ENCODE measurements at regions not wholly inside any gene's neighbourhood (a gene's known extent, or its start where the extent isn't known, plus 50 kb on each side); places are given as distances from the start of the nearest gene placed in this dataset.

- H3K9me3 ChIP-seq (ENCODE audit: control insufficient read depth, insufficient read depth, low read length), result peaks cover 7% of the 10 kb centered on the region
- no peaks in the 10 kb centered on the region for H3K36me3 ChIP-seq (ENCODE audit: control insufficient read depth, insufficient read depth, low read length)
- no peak overlapping the region for H3K9ac ChIP-seq (ENCODE audit: low read depth, low read length)
- no peaks in the 10 kb centered on the region for H3K27me3 ChIP-seq (ENCODE audit: control insufficient read depth, insufficient read depth, low read length)
- H3K4me1 ChIP-seq (ENCODE audit: control insufficient read depth, insufficient read depth, low read length), result no peaks in the 10 kb centered on the region
- no peak overlapping the region for H3K4me3 ChIP-seq (ENCODE audit: low read depth, low read length)
These were observed 104.8 kb upstream of the PLEKHG7 start for GRCh38 chr12:92597997-92598396.

GRCh38 chr12:92597118-92597517 is 105.7 kb upstream of the PLEKHG7 start:
- Histone ChIP-seq H3K36me3 (ENCODE audit: control insufficient read depth, insufficient read depth, low read length) (no peaks in the 10 kb centered on the region), H3K9me3 (ENCODE audit: control insufficient read depth, insufficient read depth, low read length) (peaks cover 7% of the 10 kb centered on the region), H3K9ac (ENCODE audit: low read depth, low read length) (no peak overlapping the region), H3K27me3 (ENCODE audit: control insufficient read depth, insufficient read depth, low read length) (no peaks in the 10 kb centered on the region), H3K4me1 (ENCODE audit: control insufficient read depth, insufficient read depth, low read length) (no peaks in the 10 kb centered on the region), H3K4me3 (ENCODE audit: low read depth, low read length) (no peak overlapping the region)

- H3K9me3 ChIP-seq (ENCODE audit: control insufficient read depth, insufficient read depth, low read length), result peaks cover 7% of the 10 kb centered on the region
- no peak overlapping the region for H3K9ac ChIP-seq (ENCODE audit: low read depth, low read length)
- H3K4me1 ChIP-seq (ENCODE audit: control insufficient read depth, insufficient read depth, low read length), result no peaks in the 10 kb centered on the region
- H3K27me3 ChIP-seq (ENCODE audit: control insufficient read depth, insufficient read depth, low read length), result no peaks in the 10 kb centered on the region
- H3K4me3 ChIP-seq (ENCODE audit: low read depth, low read length), result no peak overlapping the region
- H3K36me3 ChIP-seq (ENCODE audit: control insufficient read depth, insufficient read depth, low read length), result no peaks in the 10 kb centered on the region
These were observed 106.4 kb upstream of the PLEKHG7 start for GRCh38 chr12:92596383-92596782.

GRCh38 chr12:92595663-92596062 is 107.1 kb upstream of the PLEKHG7 start:
- H3K9ac ChIP-seq (ENCODE audit: low read depth, low read length), result no peak overlapping the region
- no peaks in the 10 kb centered on the region for H3K36me3 ChIP-seq (ENCODE audit: control insufficient read depth, insufficient read depth, low read length)
- H3K4me3 ChIP-seq (ENCODE audit: low read depth, low read length), result no peak overlapping the region
- H3K9me3 ChIP-seq (ENCODE audit: control insufficient read depth, insufficient read depth, low read length), result peaks cover 7% of the 10 kb centered on the region
- no peaks in the 10 kb centered on the region for H3K27me3 ChIP-seq (ENCODE audit: control insufficient read depth, insufficient read depth, low read length)
- H3K4me1 ChIP-seq (ENCODE audit: control insufficient read depth, insufficient read depth, low read length), result no peaks in the 10 kb centered on the region

DNA sequence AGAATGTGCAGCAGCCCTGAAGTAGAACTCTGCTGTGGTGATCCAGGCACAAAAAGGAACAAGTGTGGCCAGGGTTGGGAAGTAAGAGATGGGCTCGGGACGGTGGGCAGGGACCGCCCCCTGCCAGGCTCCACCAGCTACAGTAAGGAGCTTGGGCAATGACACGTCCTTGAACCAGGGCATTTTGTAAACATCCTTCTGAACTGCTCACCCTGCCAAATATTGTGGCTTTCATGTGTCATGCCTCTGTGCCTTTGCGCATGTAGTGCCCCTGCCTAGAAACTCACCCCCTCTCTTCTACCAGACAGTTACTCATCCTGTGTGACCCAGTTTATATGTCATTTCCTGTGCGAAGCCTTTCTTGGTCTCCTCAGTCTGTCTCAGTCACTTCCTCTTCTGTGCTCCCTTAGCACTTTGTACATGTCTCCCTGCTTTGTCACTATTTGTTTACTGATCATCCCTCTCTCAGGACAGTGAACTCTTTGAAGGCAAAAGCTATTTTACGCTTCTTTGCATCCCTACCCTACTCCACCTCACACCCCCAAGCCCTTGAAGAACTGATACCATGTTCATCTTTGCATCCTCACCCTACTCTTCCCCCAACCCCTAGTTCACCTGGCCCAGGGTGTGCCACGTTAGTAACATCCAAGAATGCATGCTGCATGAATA is 108.9 kb upstream of the PLEKHG7 start:
- Histone ChIP-seq H3K36me3 (ENCODE audit: control insufficient read depth, insufficient read depth, low read length) (no peaks in the 10 kb centered on the region), H3K4me1 (ENCODE audit: control insufficient read depth, insufficient read depth, low read length) (no peaks in the 10 kb centered on the region), H3K9me3 (ENCODE audit: control insufficient read depth, insufficient read depth, low read length) (peaks cover 1% of the 10 kb centered on the region), H3K9ac (ENCODE audit: low read depth, low read length) (no peak overlapping the region), H3K27me3 (ENCODE audit: control insufficient read depth, insufficient read depth, low read length) (no peaks in the 10 kb centered on the region), H3K4me3 (ENCODE audit: low read depth, low read length) (no peak overlapping the region)

DNA sequence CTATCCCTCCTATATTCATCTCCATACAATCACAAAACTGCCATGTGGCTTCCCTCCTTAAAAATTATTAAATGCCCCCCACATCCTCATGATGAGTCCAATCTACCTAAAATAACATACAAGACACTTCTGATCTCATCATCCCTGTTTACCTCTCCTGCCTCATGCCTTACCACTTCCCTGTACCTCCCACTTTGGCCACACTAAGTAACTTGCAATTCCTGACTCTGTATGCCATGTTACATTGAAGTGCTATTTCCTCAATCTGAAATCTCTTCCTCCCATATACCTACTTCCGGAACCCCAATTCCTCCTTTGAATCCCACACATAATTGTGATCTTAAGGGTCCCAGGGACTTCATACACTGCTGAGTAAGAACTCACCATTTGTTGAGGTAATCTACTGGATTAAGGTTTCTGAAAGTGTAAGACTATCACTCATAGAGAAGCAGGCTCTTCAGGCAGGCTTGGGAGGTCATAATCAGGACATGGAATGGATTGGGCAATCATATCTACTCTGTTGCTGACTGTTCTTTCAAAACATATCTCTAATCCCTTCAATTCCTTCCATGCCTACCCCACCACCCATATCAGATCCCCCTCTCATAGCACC is 117.6 kb upstream of the PLEKHG7 start:
- H3K27me3 ChIP-seq (ENCODE audit: control insufficient read depth, insufficient read depth, low read length), result no peaks in the 10 kb centered on the region
- no peaks in the 10 kb centered on the region for H3K4me1 ChIP-seq (ENCODE audit: control insufficient read depth, insufficient read depth, low read length)
- H3K36me3 ChIP-seq (ENCODE audit: control insufficient read depth, insufficient read depth, low read length), result no peaks in the 10 kb centered on the region
- H3K9ac ChIP-seq (ENCODE audit: low read depth, low read length), result no peak overlapping the region
- no peaks in the 10 kb centered on the region for H3K9me3 ChIP-seq (ENCODE audit: control insufficient read depth, insufficient read depth, low read length)
- H3K4me3 ChIP-seq (ENCODE audit: low read depth, low read length), result no peak overlapping the region

DNA sequence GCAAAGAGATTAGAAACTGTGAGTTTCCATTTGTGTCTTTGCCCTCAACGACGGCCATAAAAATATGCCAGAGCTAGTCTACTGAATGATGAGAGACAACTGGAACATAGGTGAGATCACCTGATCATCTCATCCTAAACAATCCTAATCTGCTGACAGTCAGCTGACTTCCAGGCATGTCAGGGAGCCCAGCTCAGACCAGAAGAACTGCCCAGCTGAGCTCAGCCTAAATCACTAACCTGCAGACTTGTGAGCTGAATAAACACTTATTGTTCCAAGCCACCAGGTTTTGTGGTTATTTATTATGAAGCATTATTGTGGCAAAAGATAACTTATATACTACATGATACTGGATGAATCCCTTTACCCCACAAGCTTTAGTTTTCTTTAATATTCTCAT is 118.9 kb upstream of the PLEKHG7 start:
- Histone ChIP-seq H3K9ac (ENCODE audit: low read depth, low read length) (no peak overlapping the region), H3K27me3 (ENCODE audit: control insufficient read depth, insufficient read depth, low read length) (no peaks in the 10 kb centered on the region), H3K4me3 (ENCODE audit: low read depth, low read length) (no peak overlapping the region), H3K4me1 (ENCODE audit: control insufficient read depth, insufficient read depth, low read length) (no peaks in the 10 kb centered on the region), H3K36me3 (ENCODE audit: control insufficient read depth, insufficient read depth, low read length) (no peaks in the 10 kb centered on the region), H3K9me3 (ENCODE audit: control insufficient read depth, insufficient read depth, low read length) (no peaks in the 10 kb centered on the region)

DNA sequence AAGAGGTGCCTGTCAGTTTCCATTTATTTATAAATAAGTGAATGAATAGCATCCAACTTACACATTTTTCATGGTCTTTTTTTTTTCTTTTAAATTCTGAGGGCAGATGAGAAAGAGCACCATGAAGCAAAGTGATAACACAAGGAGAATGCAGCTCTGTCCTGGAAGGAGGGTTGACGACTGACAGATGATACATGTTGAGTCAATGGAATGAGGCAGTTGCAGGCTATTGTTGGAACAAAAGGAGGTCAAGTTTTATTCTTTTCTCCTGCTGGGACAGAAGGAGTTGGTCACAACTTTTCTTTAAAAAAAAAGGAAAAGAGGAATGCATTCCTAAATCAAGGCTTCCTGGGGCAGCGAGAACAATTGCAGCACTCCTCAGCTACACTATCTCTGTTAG is 119.9 kb upstream of the PLEKHG7 start:
- Histone ChIP-seq H3K36me3 (ENCODE audit: control insufficient read depth, insufficient read depth, low read length) (no peaks in the 10 kb centered on the region), H3K27me3 (ENCODE audit: control insufficient read depth, insufficient read depth, low read length) (no peaks in the 10 kb centered on the region), H3K4me3 (ENCODE audit: low read depth, low read length) (no peak overlapping the region), H3K9ac (ENCODE audit: low read depth, low read length) (no peak overlapping the region), H3K9me3 (ENCODE audit: control insufficient read depth, insufficient read depth, low read length) (no peaks in the 10 kb centered on the region), H3K4me1 (ENCODE audit: control insufficient read depth, insufficient read depth, low read length) (no peaks in the 10 kb centered on the region)

GRCh38 chr12:92582475-92582874 is 120.3 kb upstream of the PLEKHG7 start:
- Histone ChIP-seq H3K4me1 (ENCODE audit: control insufficient read depth, insufficient read depth, low read length) (no peaks in the 10 kb centered on the region), H3K36me3 (ENCODE audit: control insufficient read depth, insufficient read depth, low read length) (no peaks in the 10 kb centered on the region), H3K9me3 (ENCODE audit: control insufficient read depth, insufficient read depth, low read length) (no peaks in the 10 kb centered on the region), H3K9ac (ENCODE audit: low read depth, low read length) (no peak overlapping the region), H3K4me3 (ENCODE audit: low read depth, low read length) (no peak overlapping the region), H3K27me3 (ENCODE audit: control insufficient read depth, insufficient read depth, low read length) (no peaks in the 10 kb centered on the region)

- H3K9ac ChIP-seq (ENCODE audit: low read depth, low read length), result no peak overlapping the region
- H3K36me3 ChIP-seq (ENCODE audit: control insufficient read depth, insufficient read depth, low read length), result no peaks in the 10 kb centered on the region
- H3K4me1 ChIP-seq (ENCODE audit: control insufficient read depth, insufficient read depth, low read length), result no peaks in the 10 kb centered on the region
- H3K4me3 ChIP-seq (ENCODE audit: low read depth, low read length), result no peak overlapping the region
- no peaks in the 10 kb centered on the region for H3K27me3 ChIP-seq (ENCODE audit: control insufficient read depth, insufficient read depth, low read length)
- no peaks in the 10 kb centered on the region for H3K9me3 ChIP-seq (ENCODE audit: control insufficient read depth, insufficient read depth, low read length)
These were observed 121.2 kb upstream of the PLEKHG7 start for GRCh38 chr12:92581604-92582003.

DNA sequence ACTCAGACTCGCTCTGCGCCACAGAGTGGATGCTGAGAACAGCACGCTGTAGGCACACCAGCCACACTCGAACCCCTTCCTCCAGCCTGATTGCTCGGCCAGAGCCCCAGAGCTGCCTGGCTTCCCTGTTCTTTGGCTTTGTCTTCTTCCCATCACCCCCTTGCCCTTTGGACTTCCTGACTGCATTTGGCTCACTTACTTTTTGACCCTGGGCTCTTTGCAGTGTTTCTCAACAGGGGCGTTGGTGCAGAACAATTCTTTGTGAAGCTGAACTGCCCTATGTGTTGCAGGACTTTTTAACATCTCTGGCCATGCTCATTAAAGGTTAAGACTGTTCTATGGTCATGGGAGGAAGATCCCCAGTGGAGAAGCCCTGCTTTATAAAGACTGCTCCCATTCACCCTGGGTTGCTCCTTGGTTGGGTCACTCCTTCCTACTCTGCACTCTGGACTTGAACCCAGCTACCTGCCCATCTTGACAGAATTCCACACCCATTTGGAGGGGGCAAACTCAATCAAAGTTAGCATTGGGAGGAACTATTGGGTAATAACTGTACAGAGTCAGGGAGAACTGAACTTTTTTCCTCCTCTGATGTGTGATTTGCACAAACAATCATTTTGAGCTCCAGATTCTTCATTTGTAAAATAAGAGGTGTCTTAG is 127.7 kb upstream of the PLEKHG7 start:
- no peaks in the 10 kb centered on the region for H3K36me3 ChIP-seq (ENCODE audit: control insufficient read depth, insufficient read depth, low read length)
- H3K4me1 ChIP-seq (ENCODE audit: control insufficient read depth, insufficient read depth, low read length), result no peaks in the 10 kb centered on the region
- no peak overlapping the region for H3K9ac ChIP-seq (ENCODE audit: low read depth, low read length)
- H3K9me3 ChIP-seq (ENCODE audit: control insufficient read depth, insufficient read depth, low read length), result no peaks in the 10 kb centered on the region
- H3K4me3 ChIP-seq (ENCODE audit: low read depth, low read length), result no peak overlapping the region
- no peaks in the 10 kb centered on the region for H3K27me3 ChIP-seq (ENCODE audit: control insufficient read depth, insufficient read depth, low read length)
